Neural cell (in vitro differentiated cells): ENCODE measurements at regions not wholly inside any gene's neighbourhood (a gene's known extent, or its start where the extent isn't known, plus 50 kb on each side); places are given as distances from the start of the nearest gene placed in this dataset.
A peak's percentile ranks its signal among the peaks of the same experiment; 100 is the strongest.

Source experiments
- H2AFZ ChIP-seq: fragments of 200-600, 300-800 bp; sonication (generic), shearing (Covaris generic); 2 replicates; pipeline ENCODE4 v1.6.0; 2014; ENCODE audit warnings: low read depth, mild to moderate bottlenecking, antibody characterized with exemption, low read length, moderate library complexity
- H3F3A ChIP-seq: fragments of 200-600 bp; shearing (Covaris generic); 2 replicates; pipeline ENCODE4 v1.6.1; 2016; ENCODE audit warnings: mild to moderate bottlenecking, moderate library complexity, mixed read lengths, antibody characterized with exemption, low read length; ENCODE audit not compliant: insufficient read depth, poor library complexity, severe bottlenecking
- H3K27ac ChIP-seq: fragments of 200-600, 300-800 bp; sonication (generic), shearing (Covaris generic); 2 replicates; pipeline ENCODE4 v1.5.1; 2014; ENCODE audit warnings: mild to moderate bottlenecking, low read length, moderate library complexity
- H3K27me3 ChIP-seq: fragments of 300-800, 200-600 bp; sonication (generic), shearing (Covaris generic); 2 replicates; pipeline ENCODE4 v1.6.0; 2014; ENCODE audit warnings: mild to moderate bottlenecking, low read depth, low read length, moderate library complexity; ENCODE audit not compliant: insufficient read depth
- H3K36me3 ChIP-seq: fragments of 300-800, 200-600 bp; sonication (generic), shearing (Covaris generic); 2 replicates; pipeline ENCODE4 v1.5.1; 2014; ENCODE audit warnings: mild to moderate bottlenecking, antibody characterized with exemption, low read length, moderate library complexity; ENCODE audit not compliant: insufficient read depth
- H3K4me2 ChIP-seq: fragments of 300-800, 200-600 bp; sonication (generic), shearing (Covaris generic); 2 replicates; pipeline ENCODE4 v1.6.0; 2014; ENCODE audit warnings: mild to moderate bottlenecking, low read length
- H3K4me3 ChIP-seq: fragments of 300-800, 200-600 bp; sonication (generic), shearing (Covaris generic); 2 replicates; pipeline ENCODE4 v1.5.1; 2014; ENCODE audit warnings: mild to moderate bottlenecking, low read length, moderate library complexity
- H3K79me2 ChIP-seq: fragments of 200-600 bp; shearing (Covaris generic); replicated peaks from 2 replicates; pipeline ENCODE4 v1.6.0; 2014; ENCODE audit warnings: mild to moderate bottlenecking, low read length, moderate library complexity; ENCODE audit not compliant: insufficient read depth
- H3K9ac ChIP-seq: fragments of 300-800, 200-600 bp; sonication (generic), shearing (Covaris generic); 2 replicates; pipeline ENCODE4 v1.6.1; 2016; ENCODE audit warnings: mild to moderate bottlenecking, low read length, mixed read lengths
- H3K9me2 ChIP-seq: fragments of 200-600 bp; shearing (Covaris generic); 2 replicates; pipeline ENCODE4 v1.6.1; 2016; ENCODE audit warnings: mild to moderate bottlenecking, low read length, mixed read lengths; ENCODE audit not compliant: insufficient read depth
- H3K9me3 ChIP-seq: fragments of 200-600, 300-800 bp; sonication (generic), shearing (Covaris generic); 2 replicates; pipeline ENCODE4 v1.6.1; 2016; ENCODE audit warnings: mild to moderate bottlenecking, mixed run types, low read length, moderate library complexity, mixed read lengths
- H4K20me1 ChIP-seq: fragments of 200-600 bp; shearing (Covaris generic); 2 replicates; pipeline ENCODE4 v1.6.1; 2016; ENCODE audit warnings: mild to moderate bottlenecking, mixed run types; ENCODE audit not compliant: insufficient read depth
- CTCF ChIP-seq: fragments of 450-650 bp; IDR thresholded peaks from 2 replicates; pipeline ENCODE4 v1.5.1; 2014; ENCODE audit warnings: antibody characterized with exemption, mild to moderate bottlenecking, moderate library complexity; ENCODE audit not compliant: poor library complexity, severe bottlenecking
- EP300 ChIP-seq: fragments of 450-650 bp; conservative IDR thresholded peaks from 2 replicates; pipeline ENCODE4 v1.6.1; 2014; ENCODE audit warnings: antibody characterized with exemption, mild to moderate bottlenecking, moderate library complexity; ENCODE audit not compliant: poor library complexity, severe bottlenecking
- EZH2 ChIP-seq: fragments of 200-600, 300-800 bp; shearing (Covaris generic), sonication (generic); IDR thresholded peaks from 2 replicates; pipeline ENCODE4 v1.6.1; 2014; ENCODE audit warnings: antibody characterized with exemption, low read length, borderline replicate concordance, mild to moderate bottlenecking; ENCODE audit not compliant: insufficient read depth, poor library complexity, severe bottlenecking
- MXI1 ChIP-seq: fragments of 450-650 bp; conservative IDR thresholded peaks from 2 replicates; pipeline ENCODE4 v1.6.1; 2014; ENCODE audit warnings: antibody characterized with exemption, mild to moderate bottlenecking; ENCODE audit not compliant: poor library complexity, severe bottlenecking
- POLR2AphosphoS5 ChIP-seq: IDR thresholded peaks from 2 replicates; pipeline ENCODE4 v1.6.1; 2012
- RAD21 ChIP-seq: fragments of 450-650 bp; conservative IDR thresholded peaks from 2 replicates; pipeline ENCODE4 v1.6.1; 2014; ENCODE audit warnings: antibody characterized with exemption, mild to moderate bottlenecking, moderate library complexity
- REST ChIP-seq: IDR thresholded peaks from 2 replicates; pipeline ENCODE4 v1.6.1; 2012; ENCODE audit warnings: borderline replicate concordance
- SMC3 ChIP-seq: fragments of 450-650 bp; conservative IDR thresholded peaks from 2 replicates; pipeline ENCODE4 v1.6.1; 2014; ENCODE audit warnings: antibody characterized with exemption, mild to moderate bottlenecking, moderate library complexity; ENCODE audit not compliant: poor library complexity
- TAF1 ChIP-seq: IDR thresholded peaks from 2 replicates; pipeline ENCODE4 v1.6.1; 2012; ENCODE audit warnings: low read depth

GRCh38 chr3:22371036-22371435 is 620.0 kb upstream of the ZNF385D start:
- Histone ChIP-seq H3K9me2 (no peaks in the 10 kb centered on the region), H3F3A (no peaks in the 10 kb centered on the region), H3K27ac (no peak overlapping the region), H3K4me2 (no peak overlapping the region), H2AFZ (no peak overlapping the region), H4K20me1 (no peaks in the 10 kb centered on the region), H3K79me2 (no peaks in the 10 kb centered on the region), H3K4me3 (no peak overlapping the region), H3K36me3 (no peaks in the 10 kb centered on the region), H3K9ac (no peak overlapping the region), H3K27me3 (peaks cover 44% of the 10 kb centered on the region), H3K9me3 (no peaks in the 10 kb centered on the region)
- no peak for TF ChIP-seq EP300
- no peak for TF ChIP-seq SMC3
- no peak for TF ChIP-seq RAD21
- TF ChIP-seq POLR2AphosphoS5: no peak
- TF ChIP-seq REST: no peak
- no peak for TF ChIP-seq CTCF
- TF ChIP-seq MXI1: no peak
- no peak for TF ChIP-seq EZH2

GRCh38 chr3:22371607-22372291 is 620.7 kb upstream of the ZNF385D start:
- no peaks in the 10 kb centered on the region for H3F3A ChIP-seq
- H3K9me3 ChIP-seq: no peaks in the 10 kb centered on the region
- H3K4me3 ChIP-seq: peak overlapping the region; percentile 72
- no peaks in the 10 kb centered on the region for H3K36me3 ChIP-seq
- H2AFZ ChIP-seq: no peak overlapping the region
- no peak overlapping the region for H3K27ac ChIP-seq
- H4K20me1 ChIP-seq: no peaks in the 10 kb centered on the region
- peaks cover 44% of the 10 kb centered on the region for H3K27me3 ChIP-seq
- TF ChIP-seq MXI1 (no peak), EP300 (no peak), POLR2AphosphoS5 (no peak), TAF1 (no peak), SMC3 (no peak), EZH2 (no peak), REST (no peak), RAD21 (no peak), CTCF (no peak)
- no peaks in the 10 kb centered on the region for H3K79me2 ChIP-seq
- no peaks in the 10 kb centered on the region for H3K9me2 ChIP-seq
- peak overlapping the region; percentile 60 for H3K4me2 ChIP-seq
- peak overlapping the region; percentile 28 for H3K9ac ChIP-seq
